Endothelial cell (in vitro differentiated cells): ENCODE measurements at regions not wholly inside any gene's neighbourhood (a gene's known extent, or its start where the extent isn't known, plus 50 kb on each side); places are given as distances from the start of the nearest gene placed in this dataset.

ENCODE experiments used
- DNase-seq: peaks from one replicate; pipeline ENCODE4 v3.0.0; 2021; ENCODE audit warnings: low spot score
- H3K27ac Mint-ChIP-seq: one replicate; pipeline ENCODE4 v1.8.0; 2021; ENCODE audit warnings: mixed read lengths, inconsistent platforms; ENCODE audit not compliant: unreplicated experiment
- H3K27me3 Mint-ChIP-seq: one replicate; pipeline ENCODE4 v1.8.0; 2021; ENCODE audit warnings: mild to moderate bottlenecking, moderate library complexity, mixed read lengths, inconsistent platforms; ENCODE audit not compliant: unreplicated experiment
- H3K36me3 Mint-ChIP-seq: one replicate; pipeline ENCODE4 v1.8.0; 2021; ENCODE audit warnings: mild to moderate bottlenecking, low read depth, mixed read lengths, inconsistent platforms; ENCODE audit not compliant: unreplicated experiment
- H3K4me1 Mint-ChIP-seq: one replicate; pipeline ENCODE4 v1.8.0; 2021; ENCODE audit warnings: mild to moderate bottlenecking, mixed read lengths, inconsistent platforms; ENCODE audit not compliant: unreplicated experiment
- H3K4me3 Mint-ChIP-seq: one replicate; pipeline ENCODE4 v1.8.0; 2021; ENCODE audit warnings: mild to moderate bottlenecking, mixed read lengths, inconsistent platforms; ENCODE audit not compliant: unreplicated experiment
- H3K9me3 Mint-ChIP-seq: one replicate; pipeline ENCODE4 v1.8.0; 2021; ENCODE audit warnings: mixed read lengths, inconsistent platforms; ENCODE audit not compliant: unreplicated experiment
- TF ChIP-seq, protein P1 (sequence below): fragments of 200-600 bp; sonication (generic); IDR thresholded peaks from one replicate; pipeline ENCODE4 v1.5.0; 2021; ENCODE audit warnings: antibody characterized with exemption; ENCODE audit not compliant: unreplicated experiment

- no peaks in the 10 kb centered on the region for H3K9me3 Mint-ChIP-seq
- DNase-seq, result no peak
- H3K27me3 Mint-ChIP-seq, result no peaks in the 10 kb centered on the region
- TF ChIP-seq, protein P1, sequence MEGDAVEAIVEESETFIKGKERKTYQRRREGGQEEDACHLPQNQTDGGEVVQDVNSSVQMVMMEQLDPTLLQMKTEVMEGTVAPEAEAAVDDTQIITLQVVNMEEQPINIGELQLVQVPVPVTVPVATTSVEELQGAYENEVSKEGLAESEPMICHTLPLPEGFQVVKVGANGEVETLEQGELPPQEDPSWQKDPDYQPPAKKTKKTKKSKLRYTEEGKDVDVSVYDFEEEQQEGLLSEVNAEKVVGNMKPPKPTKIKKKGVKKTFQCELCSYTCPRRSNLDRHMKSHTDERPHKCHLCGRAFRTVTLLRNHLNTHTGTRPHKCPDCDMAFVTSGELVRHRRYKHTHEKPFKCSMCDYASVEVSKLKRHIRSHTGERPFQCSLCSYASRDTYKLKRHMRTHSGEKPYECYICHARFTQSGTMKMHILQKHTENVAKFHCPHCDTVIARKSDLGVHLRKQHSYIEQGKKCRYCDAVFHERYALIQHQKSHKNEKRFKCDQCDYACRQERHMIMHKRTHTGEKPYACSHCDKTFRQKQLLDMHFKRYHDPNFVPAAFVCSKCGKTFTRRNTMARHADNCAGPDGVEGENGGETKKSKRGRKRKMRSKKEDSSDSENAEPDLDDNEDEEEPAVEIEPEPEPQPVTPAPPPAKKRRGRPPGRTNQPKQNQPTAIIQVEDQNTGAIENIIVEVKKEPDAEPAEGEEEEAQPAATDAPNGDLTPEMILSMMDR, result no peak
- H3K4me3 Mint-ChIP-seq, result no peak overlapping the region
- H3K4me1 Mint-ChIP-seq, result no peaks in the 10 kb centered on the region
- no peak overlapping the region for H3K27ac Mint-ChIP-seq
- H3K36me3 Mint-ChIP-seq, result no peaks in the 10 kb centered on the region
Observed at GRCh38 chr14:39912192-39913100, 480.2 kb upstream of the FBXO33 start.

DNA sequence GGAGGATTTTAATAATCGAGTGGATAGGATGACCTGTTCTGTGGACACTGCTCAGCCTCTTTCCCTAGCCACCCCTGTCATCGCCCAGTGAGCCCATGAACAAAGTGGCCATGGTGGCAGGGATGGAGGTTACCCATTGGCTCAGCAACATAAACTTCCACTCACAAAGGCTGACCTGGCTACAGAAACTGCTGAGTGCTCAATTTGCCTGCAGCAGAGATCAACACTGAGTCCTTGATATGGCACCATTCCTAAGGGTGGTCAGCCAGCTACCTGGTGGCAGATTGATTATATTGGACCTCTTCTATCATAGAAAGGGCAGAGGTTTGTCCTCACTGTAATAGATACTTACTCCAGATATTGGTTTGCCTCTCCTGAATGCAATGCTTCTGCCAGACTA, 465.4 kb upstream of the FBXO33 start:
- Mint-ChIP-seq H3K36me3 (no peaks in the 10 kb centered on the region), H3K4me1 (no peaks in the 10 kb centered on the region), H3K4me3 (no peak overlapping the region), H3K27me3 (no peaks in the 10 kb centered on the region), H3K9me3 (no peaks in the 10 kb centered on the region), H3K27ac (no peak overlapping the region)
- TF ChIP-seq, protein P1, result no peak
- DNase-seq, result no peak

DNA sequence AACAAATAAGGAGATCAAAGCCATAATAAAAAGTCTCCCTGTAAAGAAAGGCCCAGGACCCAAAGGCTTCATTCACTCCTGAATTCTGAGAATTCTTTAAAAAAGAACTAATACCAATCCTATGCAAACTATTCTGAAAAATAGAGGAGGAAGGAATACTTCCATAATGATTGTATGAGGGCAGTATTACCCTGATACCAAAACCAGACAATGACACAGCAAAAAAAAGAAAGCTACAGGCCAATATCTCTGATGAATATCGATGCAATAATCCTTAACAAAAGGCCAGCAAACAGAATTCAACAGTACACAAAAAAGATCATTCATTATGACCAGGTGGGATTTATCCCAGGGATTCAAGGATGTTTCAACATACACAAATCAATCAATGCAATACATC, 457.8 kb upstream of the FBXO33 start:
- H3K4me1 Mint-ChIP-seq, result no peaks in the 10 kb centered on the region

GRCh38 chr14:39884091-39884490, 451.9 kb upstream of the FBXO33 start:
- H3K36me3 Mint-ChIP-seq, result no peaks in the 10 kb centered on the region
- DNase-seq, result no peak
- H3K9me3 Mint-ChIP-seq, result no peaks in the 10 kb centered on the region
- H3K4me1 Mint-ChIP-seq, result peaks cover 7% of the 10 kb centered on the region
- H3K4me3 Mint-ChIP-seq, result no peak overlapping the region
- TF ChIP-seq, protein P1, result no peak
- H3K27ac Mint-ChIP-seq, result no peak overlapping the region
- H3K27me3 Mint-ChIP-seq, result no peaks in the 10 kb centered on the region

More for the DNA sequence above, 457.8 kb upstream of the FBXO33 start:
- Mint-ChIP-seq H3K27ac (no peak overlapping the region), H3K27me3 (no peaks in the 10 kb centered on the region), H3K9me3 (no peaks in the 10 kb centered on the region), H3K36me3 (no peaks in the 10 kb centered on the region), H3K4me3 (no peak overlapping the region)
- DNase-seq, result no peak
- TF ChIP-seq, protein P1, result no peak

DNA sequence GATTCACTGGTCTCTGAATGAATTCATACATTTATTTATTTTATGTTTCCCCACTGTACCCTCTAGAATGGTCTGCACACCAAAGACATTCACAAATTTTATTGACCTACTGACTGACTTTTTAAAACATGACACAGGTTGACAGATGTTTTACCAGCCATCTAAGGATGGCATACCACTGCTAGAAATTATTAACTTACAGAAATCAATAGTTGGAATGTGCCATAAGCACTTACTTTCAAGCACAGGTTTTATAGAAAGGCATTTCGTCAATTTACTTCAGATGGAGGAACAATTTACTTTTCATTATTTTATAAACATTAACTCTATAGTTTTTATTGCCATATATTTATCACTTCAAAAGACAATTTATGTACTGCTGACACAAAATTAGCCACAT, 448.7 kb upstream of the FBXO33 start:
- Mint-ChIP-seq H3K27me3 (no peaks in the 10 kb centered on the region), H3K36me3 (no peaks in the 10 kb centered on the region), H3K27ac (no peak overlapping the region), H3K9me3 (no peaks in the 10 kb centered on the region), H3K4me3 (no peak overlapping the region), H3K4me1 (peaks cover 7% of the 10 kb centered on the region)
- TF ChIP-seq, protein P1, result no peak
- DNase-seq, result no peak
